ENCODE measurements at regions not wholly inside any gene's neighbourhood (a gene's known extent, or its start where the extent isn't known, plus 50 kb on each side); places are given as distances from the start of the nearest gene placed in this dataset.

- Histone ChIP-seq H3K27ac (ENCODE audit: insufficient read depth, low read depth, low read length) (no peak overlapping the region), H3K4me3 (replicated peaks in 1 of 3; ENCODE audit: insufficient read depth in 1 of 3, low read depth in 1 of 3, low read length in 3 of 3) (no peak overlapping the region), H3K36me3 (ENCODE audit: control insufficient read depth in 2 of 2, extremely low read depth in 1 of 2, insufficient read depth in 2 of 2, low read length in 2 of 2) (no peaks in the 10 kb centered on the region), H3K27me3 (ENCODE audit: control insufficient read depth in 2 of 2, insufficient read depth in 2 of 2, low read length in 2 of 2) (peaks cover 0 to 5% of the 10 kb centered on the region in 2 experiments), H3K9me3 (replicated peaks; ENCODE audit: control insufficient read depth, insufficient read depth, low read length) (no peaks in the 10 kb centered on the region), H3K4me2 (ENCODE audit: insufficient read depth, low read length) (no peak overlapping the region), H3K4me1 (ENCODE audit: control insufficient read depth, extremely low read depth, insufficient read depth, low read length) (no peaks in the 10 kb centered on the region), H3K9ac (replicated peaks; ENCODE audit: extremely low read depth, insufficient read depth, low read length) (no peak overlapping the region), H4K20me1 (replicated peaks; ENCODE audit: control insufficient read depth, extremely low read depth, insufficient read depth, low read length) (no peaks in the 10 kb centered on the region), H2AFZ (ENCODE audit: low read depth, low read length) (no peak overlapping the region), H3K9me1 (replicated peaks; ENCODE audit: control insufficient read depth, extremely low read depth, insufficient read depth, low read length) (no peaks in the 10 kb centered on the region), H3K79me2 (ENCODE audit: control insufficient read depth, insufficient read depth, low read length) (no peaks in the 10 kb centered on the region)
- DNase-seq (ENCODE audit: low read depth, low spot score) (no peak), FAIRE-seq (no peak)
- intact Hi-C loops (cut with micrococcal nuclease) (no loop called here), dilution Hi-C loops (cut with MboI; ENCODE audit: extremely low pct_ligation_motif_present, low sequenced_read_pairs) (no loop called here)
- TF ChIP-seq POLR2A (IDR thresholded peaks at IDR 0.05; ENCODE audit: low read depth, low read length) = no peak
- TF ChIP-seq MYC (IDR thresholded peaks at IDR 0.05; ENCODE audit: low read depth, low read length) = no peak
- no peak for TF ChIP-seq POLR2AphosphoS5 (IDR thresholded peaks at IDR 0.05; ENCODE audit: insufficient read depth, low read depth, low read length)
- TF ChIP-seq, protein P1, sequence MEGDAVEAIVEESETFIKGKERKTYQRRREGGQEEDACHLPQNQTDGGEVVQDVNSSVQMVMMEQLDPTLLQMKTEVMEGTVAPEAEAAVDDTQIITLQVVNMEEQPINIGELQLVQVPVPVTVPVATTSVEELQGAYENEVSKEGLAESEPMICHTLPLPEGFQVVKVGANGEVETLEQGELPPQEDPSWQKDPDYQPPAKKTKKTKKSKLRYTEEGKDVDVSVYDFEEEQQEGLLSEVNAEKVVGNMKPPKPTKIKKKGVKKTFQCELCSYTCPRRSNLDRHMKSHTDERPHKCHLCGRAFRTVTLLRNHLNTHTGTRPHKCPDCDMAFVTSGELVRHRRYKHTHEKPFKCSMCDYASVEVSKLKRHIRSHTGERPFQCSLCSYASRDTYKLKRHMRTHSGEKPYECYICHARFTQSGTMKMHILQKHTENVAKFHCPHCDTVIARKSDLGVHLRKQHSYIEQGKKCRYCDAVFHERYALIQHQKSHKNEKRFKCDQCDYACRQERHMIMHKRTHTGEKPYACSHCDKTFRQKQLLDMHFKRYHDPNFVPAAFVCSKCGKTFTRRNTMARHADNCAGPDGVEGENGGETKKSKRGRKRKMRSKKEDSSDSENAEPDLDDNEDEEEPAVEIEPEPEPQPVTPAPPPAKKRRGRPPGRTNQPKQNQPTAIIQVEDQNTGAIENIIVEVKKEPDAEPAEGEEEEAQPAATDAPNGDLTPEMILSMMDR (IDR thresholded peaks at IDR 0.05; ENCODE audit: extremely low read depth in 1 of 2, insufficient read depth in 1 of 2, low read depth in 1 of 2, low read length in 2 of 2) = no peak
- TF ChIP-seq FOS (IDR thresholded peaks at IDR 0.05; ENCODE audit: borderline replicate concordance, insufficient read depth, low read length) = no peak
- TF ChIP-seq, protein P2, sequence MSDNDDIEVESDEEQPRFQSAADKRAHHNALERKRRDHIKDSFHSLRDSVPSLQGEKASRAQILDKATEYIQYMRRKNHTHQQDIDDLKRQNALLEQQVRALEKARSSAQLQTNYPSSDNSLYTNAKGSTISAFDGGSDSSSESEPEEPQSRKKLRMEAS (IDR thresholded peaks at IDR 0.05; ENCODE audit: insufficient read depth, insufficient read length) = no peak
- no peak for TF ChIP-seq EZH2 (IDR thresholded peaks at IDR 0.05; ENCODE audit: borderline replicate concordance, low read depth, low read length, severe bottlenecking)
- TF ChIP-seq GATA2 (IDR thresholded peaks at IDR 0.05; ENCODE audit: insufficient read depth, insufficient read length, low read depth, low read length) = no peak
- no peak for TF ChIP-seq JUN (IDR thresholded peaks at IDR 0.05; ENCODE audit: borderline replicate concordance, insufficient read depth, insufficient read length, low read depth)
- no TSS peak for BruUV-seq (replicated peaks)
- ChIA-PET CTCF (no interaction called here), POLR2A (no interaction called here)
These were observed 121.2 kb upstream of the UST start for GRCh38 chr6:148625609-148626008.
